NCI-H748 treated with DMSO at 0.1 percent for 48 hours (cell line): ENCODE measurements at regions not wholly inside any gene's neighbourhood (a gene's known extent, or its start where the extent isn't known, plus 50 kb on each side); places are given as distances from the start of the nearest gene placed in this dataset.
A peak's percentile ranks its signal among the peaks of the same experiment; 100 is the strongest.

Experiments
- DNase-seq: peaks from one replicate; lab custom pipeline; 2025; lab: John Stamatoyannopoulos, UW

DNA sequence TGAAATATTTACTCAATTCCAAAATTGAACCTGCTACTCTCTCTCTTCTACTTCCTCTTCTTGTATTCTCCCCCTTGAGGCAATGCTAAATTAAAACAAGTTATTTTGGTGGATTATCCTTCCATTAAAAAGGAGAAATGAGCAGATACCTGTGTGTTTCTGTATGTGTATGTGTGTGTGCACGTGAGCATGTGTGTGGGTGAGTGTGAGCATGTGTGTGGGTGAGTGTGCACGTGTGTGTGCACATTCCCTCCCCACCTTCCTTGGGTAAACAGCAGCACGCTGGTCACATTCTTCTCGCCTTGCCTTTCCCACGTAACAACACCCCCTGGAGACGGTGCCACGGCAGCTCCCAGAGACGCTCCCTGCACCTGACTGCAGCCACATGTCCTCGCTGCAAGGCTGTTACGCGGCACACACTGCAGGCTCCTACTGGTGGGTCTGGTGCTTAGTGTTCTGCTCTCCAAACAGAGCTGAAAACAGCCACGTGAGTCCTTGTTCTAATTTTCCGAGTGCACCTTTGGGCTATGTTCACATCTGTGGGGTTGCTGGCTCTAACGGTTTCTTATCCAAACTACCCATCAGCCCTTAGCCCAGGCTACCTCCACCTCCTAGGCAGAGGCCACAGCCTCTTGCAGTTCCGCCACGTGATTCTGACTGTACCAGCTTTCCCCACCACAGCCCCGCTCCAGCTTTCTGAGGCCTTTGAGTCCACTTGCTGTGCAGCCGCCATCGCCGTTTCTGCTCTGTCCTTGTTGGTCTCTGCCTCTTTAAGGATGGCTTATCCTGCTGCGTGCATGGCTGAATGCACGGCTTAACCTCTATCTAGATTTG is 123.4 kb downstream of the CTTN start:
- no peak for DNase-seq

GRCh38 chr11:70522309-70522592 is 123.9 kb downstream of the CTTN start:
- DNase-seq, result no peak

DNA sequence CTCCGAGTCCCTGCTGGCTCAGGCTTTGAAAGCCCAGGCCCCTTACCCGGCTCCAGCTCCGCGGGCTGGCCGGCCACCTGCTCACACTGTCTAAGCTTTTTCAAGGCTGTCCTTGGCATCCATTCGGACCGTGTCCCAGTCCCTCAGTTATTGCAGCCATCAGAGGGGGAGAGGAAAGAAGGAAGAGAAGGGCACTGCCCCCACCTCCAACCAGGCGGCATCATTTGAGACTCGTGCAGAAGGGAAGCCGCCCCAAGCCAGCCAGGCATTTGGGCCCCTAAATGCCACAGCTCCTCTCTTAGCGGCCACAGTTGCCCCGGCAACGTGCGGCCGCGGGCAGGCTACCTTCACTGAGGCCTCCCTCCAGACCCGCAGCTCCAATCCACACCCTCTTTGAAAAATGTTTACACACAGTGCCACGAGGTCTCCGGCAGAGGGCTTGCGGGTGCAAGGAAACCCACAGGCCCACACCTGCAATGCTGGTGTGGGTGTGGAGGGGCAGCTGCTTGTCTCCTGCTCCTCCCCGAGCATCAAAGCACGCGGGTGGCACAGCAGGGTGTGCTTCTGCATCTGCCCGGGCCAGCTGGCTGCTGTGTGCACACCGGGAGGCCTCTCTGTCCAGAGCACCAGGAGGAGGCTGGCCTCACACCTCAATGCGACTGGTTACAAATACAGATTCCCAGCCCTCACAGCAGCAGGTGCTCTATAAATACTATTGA is 124.4 kb downstream of the CTTN start:
- peak; percentile 70 for DNase-seq

GRCh38 chr11:70523384-70524095 is 125.2 kb downstream of the CTTN start:
- no peak for DNase-seq

- DNase-seq, result no peak
These were observed 126.0 kb downstream of the CTTN start for GRCh38 chr11:70524096-70524922.

DNA sequence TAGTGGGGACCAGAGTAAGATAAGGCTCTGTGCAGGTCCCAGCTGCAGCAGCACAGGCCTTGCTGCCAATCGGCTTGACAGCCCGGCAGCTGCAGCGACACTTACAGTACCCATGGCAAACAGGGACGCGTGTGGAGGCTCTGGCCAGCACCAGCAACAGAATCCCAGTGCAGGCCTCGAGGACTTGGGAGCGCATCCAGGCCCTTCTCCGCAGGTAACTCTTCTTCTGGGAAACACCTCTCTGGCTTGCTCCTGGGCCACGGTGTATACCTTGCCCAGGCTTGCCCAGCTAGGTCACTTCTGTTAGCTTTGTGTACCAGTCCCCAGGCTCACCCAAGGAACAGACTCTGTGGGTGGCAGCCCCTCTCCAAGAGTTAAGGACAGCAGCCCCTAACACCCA is 126.7 kb downstream of the CTTN start:
- DNase-seq, result no peak

DNA sequence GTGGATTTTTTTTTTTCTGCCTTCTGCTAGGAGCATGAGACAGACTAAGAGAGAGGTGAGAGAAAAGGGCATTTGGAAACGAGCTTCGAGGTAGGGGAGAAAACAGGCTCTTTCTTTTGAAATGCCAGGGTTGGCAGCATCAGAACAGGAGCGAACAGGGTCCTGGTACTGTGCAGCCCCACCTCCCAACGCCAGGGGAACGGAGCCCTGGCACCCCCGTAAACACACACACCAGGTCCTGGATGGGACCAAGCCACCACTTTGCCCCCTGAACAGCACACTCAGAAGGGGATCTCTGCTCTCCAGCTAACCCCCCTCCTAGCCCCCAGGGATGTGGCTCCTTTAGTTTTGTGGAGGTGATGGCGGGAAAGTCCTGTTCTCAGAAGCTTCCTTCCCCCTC is 127.1 kb downstream of the CTTN start:
- DNase-seq, result no peak

DNA sequence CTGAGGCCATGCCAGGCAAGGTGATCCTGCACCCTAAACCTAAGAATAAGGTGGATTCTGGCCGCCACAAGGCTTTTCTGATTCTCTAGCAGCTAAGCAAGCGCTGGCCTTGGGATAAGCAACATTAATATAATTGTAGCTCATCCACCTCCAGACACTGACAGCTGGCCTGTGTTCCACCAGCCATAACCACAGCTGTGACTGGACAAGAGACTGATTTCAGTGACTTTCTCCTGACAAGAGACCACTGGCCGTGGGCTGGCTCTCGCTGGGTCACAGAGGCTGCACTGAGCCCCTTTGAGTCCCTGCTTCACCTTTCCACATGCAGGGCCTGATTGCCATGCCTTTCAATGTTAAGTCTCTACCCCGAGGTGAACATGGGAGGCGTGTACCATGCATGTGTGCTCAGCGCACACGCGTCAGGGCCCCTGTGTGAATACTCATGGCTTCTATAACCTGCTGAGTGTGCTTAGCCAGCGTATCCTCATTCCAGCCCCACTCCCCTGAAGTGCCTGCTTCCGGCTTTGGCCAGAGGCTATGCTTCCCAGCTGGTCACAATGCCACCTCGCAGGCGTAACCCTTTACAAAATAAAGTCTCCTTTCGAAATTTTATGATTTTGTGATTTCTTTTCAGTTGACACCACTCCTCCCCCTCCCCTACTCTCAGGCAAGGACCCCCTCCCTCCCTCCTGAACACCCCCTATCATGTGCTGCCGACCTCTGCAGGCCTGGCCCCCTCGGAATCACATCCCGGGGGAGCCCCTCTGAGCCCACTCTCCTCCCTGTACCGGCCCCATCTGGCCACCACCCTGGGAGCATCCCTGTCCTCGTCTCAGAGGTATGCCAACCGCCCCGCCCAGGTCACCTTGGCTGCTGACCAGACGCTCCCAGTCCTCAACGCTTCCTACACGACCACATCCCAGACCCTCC is 128.1 kb downstream of the CTTN start:
- DNase-seq, result no peak

DNA sequence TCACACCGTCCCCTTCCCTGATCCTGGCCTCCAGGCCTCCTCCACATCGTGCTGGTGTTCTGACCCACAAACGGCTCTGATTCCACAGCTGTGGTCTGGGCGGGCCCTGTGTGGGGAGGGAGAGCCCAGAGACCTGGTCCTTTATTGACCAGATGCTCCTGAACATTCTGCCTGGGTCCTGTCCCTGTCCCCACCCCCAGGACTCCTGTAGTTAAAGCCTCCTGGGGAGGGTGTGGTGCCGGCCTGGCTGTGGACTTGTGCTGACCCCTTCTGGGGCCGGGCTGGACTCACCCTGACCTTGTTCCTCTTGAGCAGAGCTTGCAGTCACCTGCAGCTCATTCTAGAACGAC is 128.7 kb downstream of the CTTN start:
- DNase-seq, result no peak

DNA sequence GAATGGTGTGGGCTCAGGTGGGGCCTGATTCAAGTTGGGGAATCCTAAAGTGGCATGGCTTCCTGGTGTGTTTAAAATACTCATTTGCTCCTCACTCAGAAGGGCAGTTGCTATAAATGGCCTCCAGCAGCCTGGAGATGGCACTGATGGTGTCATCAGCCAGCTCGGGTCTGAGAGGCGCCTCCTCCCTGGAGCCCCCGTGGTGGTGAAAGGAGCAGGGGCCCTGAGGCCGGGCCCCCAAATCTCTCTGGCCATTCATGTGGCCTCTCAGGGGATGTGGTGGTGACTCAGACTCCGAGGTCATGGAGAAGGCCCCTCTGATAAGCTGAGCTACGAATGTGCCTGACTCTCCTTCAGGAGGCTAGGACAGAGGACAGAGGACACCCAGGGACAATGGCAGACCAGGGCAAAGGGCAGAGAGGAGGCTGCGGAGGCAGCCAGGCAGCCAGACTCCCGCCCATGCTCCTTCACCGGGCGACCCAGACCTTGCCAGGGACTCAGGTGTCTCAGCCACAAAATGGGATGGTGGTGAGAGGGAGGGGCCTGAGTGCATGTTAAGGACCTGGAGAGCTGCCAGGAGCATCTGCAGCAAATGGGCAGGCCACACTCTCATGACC is 129.2 kb downstream of the CTTN start:
- DNase-seq, result no peak

DNA sequence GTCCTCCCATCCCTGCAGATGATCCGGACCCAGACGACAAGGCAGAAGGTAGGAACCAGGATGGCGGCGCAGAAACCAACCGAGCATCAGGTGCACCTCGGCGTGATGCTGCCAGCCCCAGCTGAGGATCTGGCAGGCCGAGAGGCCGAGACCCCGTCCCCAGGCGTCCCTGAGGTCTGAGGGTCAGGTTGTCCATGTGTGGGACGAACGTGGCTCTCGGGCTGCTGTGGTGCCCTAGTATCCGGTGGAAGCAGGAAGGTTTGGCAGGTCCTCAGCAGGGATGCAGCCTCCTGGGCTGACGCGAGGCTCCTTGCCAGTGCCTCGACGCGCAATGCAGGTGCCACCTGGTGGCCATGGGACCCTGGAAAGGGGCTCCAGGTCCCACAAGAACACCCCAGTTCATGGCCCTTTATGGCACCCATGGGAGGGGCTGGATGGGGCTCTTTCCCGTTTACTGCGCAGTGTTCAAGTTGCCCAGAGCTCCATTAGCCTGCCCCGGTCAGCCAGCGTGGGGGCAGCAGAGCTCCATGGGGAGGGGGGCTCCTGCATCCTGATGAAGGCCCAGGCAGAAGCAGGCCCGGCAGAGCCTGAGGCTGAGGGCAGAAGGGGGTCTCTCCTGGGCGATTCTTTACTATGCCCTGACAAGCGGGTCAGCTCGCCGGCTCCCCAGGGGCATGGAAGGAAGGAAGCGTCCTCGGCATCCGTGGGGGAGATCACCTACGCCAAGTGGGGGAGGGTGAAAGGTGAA is 129.9 kb downstream of the CTTN start:
- no peak for DNase-seq

GRCh38 chr11:70528794-70529580 is 130.7 kb downstream of the CTTN start:
- DNase-seq, result no peak

DNA sequence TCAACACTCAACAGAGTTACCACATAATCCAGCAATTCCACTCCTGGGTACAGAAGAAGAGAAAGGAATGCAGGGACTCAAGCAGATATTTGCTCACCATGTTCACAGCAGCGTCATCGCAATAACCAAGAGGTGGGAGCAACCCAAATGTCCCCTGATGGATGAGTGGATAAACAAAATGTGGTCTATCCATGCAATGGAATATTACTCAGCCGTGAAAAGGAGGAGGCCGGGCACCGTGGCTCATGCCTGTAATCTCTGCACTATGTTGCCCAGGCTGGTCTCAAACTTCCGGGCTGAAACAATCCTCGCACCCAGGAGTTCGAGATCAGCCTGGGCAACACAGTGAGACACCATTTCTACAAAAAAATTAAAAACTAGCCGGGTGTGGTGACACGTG is 131.7 kb downstream of the CTTN start:
- no peak for DNase-seq

DNA sequence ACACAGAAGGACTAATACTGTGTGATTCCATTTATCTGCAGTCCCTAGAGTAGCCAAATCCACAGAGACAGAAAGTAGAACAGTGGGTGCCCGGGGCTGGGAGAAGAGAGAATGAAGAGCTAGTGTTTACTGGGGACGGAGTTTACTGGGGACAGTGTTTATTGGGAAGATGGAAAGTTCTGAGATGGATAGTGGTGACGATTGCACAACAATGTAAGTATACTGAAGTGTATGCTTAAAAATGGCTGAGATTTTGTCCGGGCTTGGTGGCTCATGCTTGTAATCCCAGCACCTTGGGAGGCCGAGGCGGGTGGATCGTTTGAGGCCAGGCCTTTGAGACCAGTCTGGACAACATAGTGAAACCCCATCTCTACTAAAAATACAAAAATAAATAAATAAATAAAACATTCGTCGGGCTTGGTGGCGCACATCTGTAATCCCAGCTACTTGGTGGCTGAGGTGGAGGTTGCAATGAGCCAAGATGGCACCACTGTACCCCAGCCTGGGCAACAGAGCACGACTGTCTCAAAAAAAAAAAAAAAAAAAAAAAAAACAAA is 132.4 kb downstream of the CTTN start:
- no peak for DNase-seq

- no peak for DNase-seq
These were observed 133.1 kb downstream of the CTTN start for GRCh38 chr11:70531281-70532065.

DNA sequence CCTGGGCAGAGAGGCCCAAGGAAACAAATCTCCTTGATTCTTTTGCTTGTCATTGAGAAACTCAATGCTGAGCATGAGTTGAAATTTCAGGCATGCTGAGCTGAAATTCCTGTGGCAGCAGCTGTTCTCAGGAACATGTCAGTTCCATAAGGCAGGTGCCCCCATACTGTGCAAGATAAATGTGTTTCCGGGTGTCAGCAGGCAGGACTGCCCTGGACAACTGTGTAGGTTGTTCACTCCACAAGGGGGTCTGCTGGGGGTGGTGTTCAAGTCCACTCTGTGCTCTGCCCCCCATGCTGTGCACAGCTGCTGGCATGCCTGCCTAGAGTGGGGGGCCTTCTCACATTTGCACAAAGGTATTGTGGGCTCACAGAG is 133.7 kb downstream of the CTTN start:
- no peak for DNase-seq

- DNase-seq, result no peak
These were observed 134.4 kb downstream of the CTTN start for GRCh38 chr11:70532731-70533130.
